A673 (cell line): ENCODE measurements at regions not wholly inside any gene's neighbourhood (a gene's known extent, or its start where the extent isn't known, plus 50 kb on each side); places are given as distances from the start of the nearest gene placed in this dataset.
A peak's percentile ranks its signal among the peaks of the same experiment; 100 is the strongest.

Experiments used
- BruUV-seq: library from RNA; stranded (reverse); fragments of 400-500 nt; replicated peaks from 2 replicates; lab custom pipeline; 2021; lab: Mats Ljungman, UMichigan
- CTCF ChIA-PET: fragments of 300-600 bp; sonication (Branson Sonifier 250); formaldehyde crosslinking; loops from one replicate; lab custom pipeline; 2022; ENCODE audit warnings: antibody characterized with exemption; lab: Charles Lee
- POLR2A ChIA-PET: fragments of 300-600 bp; sonication (Branson Sonifier 250); formaldehyde crosslinking; loops from one replicate; lab custom pipeline; 2022; ENCODE audit warnings: antibody characterized with exemption; ENCODE audit not compliant: low non-redundant PET; lab: Charles Lee
- DNase-seq: peaks from one replicate; pipeline ENCODE4 v3.0.0-alpha.2; 2015; ENCODE audit warnings: low spot score
- H3K27ac ChIP-seq: fragments of 200-600 bp; sonication (generic); 2 replicates; pipeline ENCODE4 v1.5.1; 2016; ENCODE audit warnings: mixed run types, low read depth, mild to moderate bottlenecking, mixed read lengths, antibody characterized with exemption, low read length; ENCODE audit not compliant: poor library complexity, severe bottlenecking
- H3K27me3 ChIP-seq: fragments of 200-600 bp; sonication (generic); replicated peaks from 2 replicates; pipeline ENCODE4 v1.6.1; 2017; ENCODE audit warnings: mixed run types, low read depth, mild to moderate bottlenecking, mixed read lengths, antibody characterized with exemption, low read length; ENCODE audit not compliant: insufficient read depth, poor library complexity
- H3K36me3 ChIP-seq: fragments of 200-600 bp; sonication (generic); 2 replicates; pipeline ENCODE4 v1.6.1; 2016; ENCODE audit warnings: mixed run types, mild to moderate bottlenecking, mixed read lengths, antibody characterized with exemption, low read length; ENCODE audit not compliant: insufficient read depth, poor library complexity, severe bottlenecking
- H3K4me1 ChIP-seq: fragments of 200-600 bp; sonication (generic); 2 replicates; pipeline ENCODE4 v1.6.1; 2017; ENCODE audit warnings: mixed run types, mild to moderate bottlenecking, mixed read lengths, antibody characterized with exemption, low read length; ENCODE audit not compliant: insufficient read depth, poor library complexity, severe bottlenecking
- H3K4me3 ChIP-seq: fragments of 200-600 bp; sonication (generic); 2 replicates; pipeline ENCODE4 v1.5.1; 2016; ENCODE audit warnings: low read depth, mixed run types, mild to moderate bottlenecking, mixed read lengths, low read length; ENCODE audit not compliant: poor library complexity, severe bottlenecking
- H3K9me3 ChIP-seq: fragments of 200-600 bp; sonication (generic); 2 replicates; pipeline ENCODE4 v1.6.1; 2016; ENCODE audit warnings: mixed run types, low read depth, mild to moderate bottlenecking, mixed read lengths, antibody characterized with exemption, low read length; ENCODE audit not compliant: poor library complexity, severe bottlenecking
- CTCF ChIP-seq: fragments of 300-800, 200-600 bp; sonication (generic); conservative IDR thresholded peaks from 2 replicates; pipeline ENCODE4 v1.5.1; 2017; ENCODE audit warnings: low read depth, mild to moderate bottlenecking, antibody characterized with exemption, low read length, moderate library complexity, mixed read lengths
- EZH2 ChIP-seq: fragments of 200-600 bp; sonication (generic); IDR thresholded peaks from 2 replicates; pipeline ENCODE4 v1.6.1; 2017; ENCODE audit warnings: borderline replicate concordance, low read depth, mild to moderate bottlenecking, mixed read lengths, antibody characterized with exemption, low read length; ENCODE audit not compliant: poor library complexity, severe bottlenecking
- intact Hi-C: fragments of 100-400 bp; cut with micrococcal nuclease; formaldehyde crosslinking; loops from one replicate; pipeline ENCODE4 v1.10.0; 2022; ENCODE audit not compliant: unreplicated experiment

- BruUV-seq = no TSS peak
- Histone ChIP-seq H3K9me3 (no peaks in the 10 kb centered on the region), H3K27me3 (no peaks in the 10 kb centered on the region), H3K27ac (no peak overlapping the region), H3K4me3 (no peak overlapping the region), H3K4me1 (no peaks in the 10 kb centered on the region), H3K36me3 (no peaks in the 10 kb centered on the region)
- intact Hi-C loops = no loop called here
- TF ChIP-seq EZH2 (no peak), CTCF (no peak)
- POLR2A ChIA-PET = no interaction called here
- CTCF ChIA-PET = no interaction called here
- no peak for DNase-seq
These were observed 278.2 kb downstream of the DMRT2 start for GRCh38 chr9:1328341-1328740.

GRCh38 chr9:1331546-1332038 lies 281.4 kb downstream of the DMRT2 start:
- DNase-seq = no peak
- intact Hi-C loops = loop anchor here (10.0 kb wide), 1 partner anchor 47 kb away; no protein-coding TSS in a partner anchor
- no peak overlapping the region for H3K4me3 ChIP-seq
- TF ChIP-seq CTCF (no peak), EZH2 (no peak)
- no peaks in the 10 kb centered on the region for H3K36me3 ChIP-seq
- ChIA-PET POLR2A (no interaction called here), CTCF (no interaction called here)
- no TSS peak for BruUV-seq
- H3K9me3 ChIP-seq = no peaks in the 10 kb centered on the region
- no peak overlapping the region for H3K27ac ChIP-seq
- H3K27me3 ChIP-seq = no peaks in the 10 kb centered on the region
- H3K4me1 ChIP-seq = no peaks in the 10 kb centered on the region

- H3K9me3 ChIP-seq = no peaks in the 10 kb centered on the region
- BruUV-seq = no TSS peak
- peak; percentile 1 for DNase-seq
- H3K27ac ChIP-seq = no peak overlapping the region
- H3K27me3 ChIP-seq = no peaks in the 10 kb centered on the region
- CTCF ChIA-PET = no interaction called here
- POLR2A ChIA-PET = no interaction called here
- no peaks in the 10 kb centered on the region for H3K36me3 ChIP-seq
- no peaks in the 10 kb centered on the region for H3K4me1 ChIP-seq
- intact Hi-C loops = loop anchor here (10.0 kb wide), 1 partner anchor 47 kb away; no protein-coding TSS in a partner anchor
- no peak overlapping the region for H3K4me3 ChIP-seq
- TF ChIP-seq CTCF (no peak), EZH2 (no peak)
These were observed 282.0 kb downstream of the DMRT2 start for GRCh38 chr9:1332156-1332555.
